ENCODE measurements at regions not wholly inside any gene's neighbourhood (a gene's known extent, or its start where the extent isn't known, plus 50 kb on each side); places are given as distances from the start of the nearest gene placed in this dataset.

DNA sequence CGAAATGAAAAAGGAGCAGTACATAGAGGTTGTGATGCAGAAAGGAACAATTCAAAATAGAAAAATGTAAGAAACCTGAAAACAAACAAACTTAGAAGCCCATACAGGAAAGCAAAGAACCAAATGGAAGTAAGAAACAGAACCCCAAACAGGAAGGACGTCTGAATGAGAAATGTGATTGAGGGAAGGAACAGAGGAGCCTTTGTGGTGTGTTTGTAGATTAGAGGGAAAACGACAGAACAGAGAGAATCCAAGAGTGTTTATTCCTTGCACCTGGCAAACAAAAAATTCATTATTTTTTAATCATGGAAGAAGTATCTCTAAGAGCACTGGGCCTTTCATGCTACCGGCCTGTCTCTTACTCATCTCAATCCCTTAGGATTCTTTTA is 67.8 kb upstream of the ZSWIM6 start:
- DNase-seq: no peak

DNA sequence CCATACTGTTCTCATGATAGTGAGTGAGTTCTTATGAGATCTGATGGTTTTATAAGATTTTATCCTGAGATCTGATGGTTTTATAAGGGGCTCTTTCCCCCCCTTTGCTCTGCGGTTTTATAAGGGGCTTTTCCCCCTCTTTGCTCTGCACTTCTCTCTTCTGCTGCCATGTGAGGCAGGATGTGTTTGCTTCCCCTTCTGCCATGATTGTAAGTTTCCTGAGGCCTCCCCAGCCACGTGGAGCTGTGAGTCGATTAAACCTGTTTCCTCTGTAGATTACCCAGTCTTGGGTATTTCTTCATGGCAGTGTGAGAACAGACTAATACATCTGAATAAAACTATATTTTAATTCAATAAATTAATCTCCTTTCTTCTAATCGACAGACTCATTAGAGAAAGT is 64.9 kb upstream of the ZSWIM6 start:
- no peak for DNase-seq

DNA sequence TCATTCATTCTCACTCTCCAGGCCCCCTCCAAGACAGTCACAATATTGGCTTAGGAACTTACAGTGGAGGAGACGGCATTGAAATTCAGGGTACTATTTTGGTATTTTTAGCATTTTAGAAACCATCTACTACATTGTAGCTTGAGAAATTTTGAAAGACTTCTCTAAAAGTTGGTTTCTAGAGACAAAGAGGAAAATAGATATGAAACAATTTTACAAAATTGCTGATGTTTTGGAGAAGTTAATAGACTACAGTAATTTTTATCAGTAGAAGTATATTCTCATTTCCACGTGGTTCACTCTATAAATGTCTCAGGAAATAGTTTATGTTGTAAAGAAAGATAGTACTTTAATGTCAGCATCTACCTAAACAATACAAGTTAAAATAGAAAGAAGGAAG is 63.2 kb upstream of the ZSWIM6 start:
- no peak for DNase-seq

DNA sequence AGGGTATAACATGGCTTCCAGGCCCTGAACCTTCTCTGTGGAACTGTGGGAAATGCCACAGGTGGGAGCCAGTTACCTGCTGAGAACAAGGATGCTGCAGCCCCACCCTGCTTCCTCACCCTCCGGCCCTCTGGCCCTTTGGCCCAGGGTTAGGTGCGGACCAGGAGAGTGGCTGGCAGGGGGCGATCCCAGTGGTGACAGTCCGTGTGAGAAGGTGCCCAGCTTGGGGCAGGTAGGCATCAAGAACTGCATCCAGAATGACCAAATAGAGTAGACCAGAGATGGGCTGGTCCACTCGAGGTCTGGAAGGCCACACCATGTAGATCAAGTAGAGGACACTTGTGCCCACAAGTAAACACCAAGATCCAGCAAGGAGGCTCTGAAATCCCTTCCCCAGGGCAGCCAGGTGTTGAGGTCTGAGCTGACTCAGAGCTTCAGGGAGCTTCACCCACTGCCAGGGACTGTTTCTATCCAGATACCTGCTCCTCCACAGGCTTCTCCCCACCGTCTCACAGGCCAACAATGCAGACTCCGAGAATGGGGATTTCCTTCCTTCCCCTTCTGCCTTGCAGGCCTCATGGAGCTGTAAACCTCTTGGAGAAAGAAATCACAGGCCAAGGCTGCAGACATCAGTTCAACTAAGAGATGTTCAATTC is 61.4 kb upstream of the ZSWIM6 start:
- DNase-seq: no peak

- DNase-seq: no peak
These were observed 59.4 kb upstream of the ZSWIM6 start for GRCh38 chr5:61272688-61273087.

GRCh38 chr5:61273279-61273975 is 58.6 kb upstream of the ZSWIM6 start:
- no peak for DNase-seq

DNA sequence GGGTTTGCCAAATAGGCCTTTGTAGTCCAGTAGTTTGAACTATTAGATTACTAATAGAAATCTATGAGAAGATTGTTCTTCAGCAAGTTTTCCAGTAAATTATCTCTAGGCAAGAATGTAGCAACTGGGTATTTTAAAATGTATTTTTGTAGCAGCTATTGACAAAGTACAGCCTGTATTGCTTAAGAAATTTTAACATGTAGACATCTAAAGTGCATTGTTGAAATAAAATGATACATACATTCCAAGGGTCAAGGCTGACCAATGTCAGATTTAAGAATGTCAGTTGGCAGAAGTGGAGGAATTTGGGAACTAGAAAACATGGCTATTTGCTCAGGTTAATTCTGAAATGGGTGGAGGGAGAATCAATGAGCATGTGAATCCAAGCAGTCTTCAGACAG is 57.5 kb upstream of the ZSWIM6 start:
- DNase-seq: no peak

DNA sequence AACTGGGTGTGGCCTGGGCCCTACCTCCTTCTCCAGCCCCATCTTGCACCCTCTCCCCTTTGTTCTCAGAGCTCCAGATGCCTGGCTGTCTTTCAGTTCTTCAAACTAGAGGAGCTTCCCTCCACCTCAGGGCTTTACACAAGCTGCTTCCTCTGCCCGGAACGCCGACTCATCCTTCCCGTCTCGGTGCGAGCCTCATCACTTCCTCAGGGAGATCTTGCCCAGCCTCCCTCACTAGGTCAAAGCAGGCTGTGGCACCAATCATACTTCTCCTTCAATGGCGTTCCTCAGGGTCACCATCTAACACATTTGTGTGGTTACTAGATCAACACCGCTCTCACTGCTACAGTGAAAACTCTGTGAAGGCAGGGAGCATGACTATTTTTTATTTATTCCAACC is 56.2 kb upstream of the ZSWIM6 start:
- no peak for DNase-seq

DNA sequence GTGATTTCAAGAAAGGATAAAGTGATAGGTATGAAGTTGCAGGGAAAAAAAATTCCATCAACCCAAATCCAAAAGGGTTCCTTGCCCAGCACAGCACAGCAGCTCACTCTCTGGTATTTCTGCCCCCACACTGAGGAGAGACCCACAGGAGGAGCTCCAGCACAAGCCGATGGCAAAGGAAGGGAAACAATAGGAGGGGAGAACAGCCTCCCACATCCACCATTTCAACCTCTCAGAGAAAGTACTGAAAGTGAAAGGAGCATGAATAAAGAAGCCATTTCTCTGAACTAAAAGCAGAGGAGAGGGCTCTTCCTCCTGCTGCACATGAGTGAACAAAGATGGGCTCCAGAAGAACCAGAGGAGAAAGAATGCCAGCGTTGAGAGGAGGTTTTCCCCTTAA is 54.9 kb upstream of the ZSWIM6 start:
- no peak for DNase-seq

GRCh38 chr5:61277781-61278180 is 54.3 kb upstream of the ZSWIM6 start:
- DNase-seq: peak; percentile 36

DNA sequence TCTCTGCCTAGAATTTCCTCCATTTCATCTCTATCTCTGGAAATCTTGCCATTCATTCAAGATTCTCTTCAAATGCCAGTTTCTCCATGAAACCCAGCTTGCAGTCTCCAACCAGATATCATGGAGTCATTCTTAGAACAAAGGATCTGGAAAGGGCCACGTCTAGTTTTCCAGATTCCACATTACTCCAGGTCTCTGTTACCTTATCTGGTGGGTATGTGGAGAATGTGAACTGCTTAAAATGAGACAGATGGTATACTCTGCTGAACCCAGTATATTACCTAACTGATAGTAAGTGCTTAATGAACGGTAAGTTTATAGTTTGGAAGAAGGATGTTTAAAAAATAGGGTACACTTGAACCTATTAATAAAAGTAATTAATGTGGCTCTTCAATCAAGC is 52.3 kb upstream of the ZSWIM6 start:
- DNase-seq: no peak

DNA sequence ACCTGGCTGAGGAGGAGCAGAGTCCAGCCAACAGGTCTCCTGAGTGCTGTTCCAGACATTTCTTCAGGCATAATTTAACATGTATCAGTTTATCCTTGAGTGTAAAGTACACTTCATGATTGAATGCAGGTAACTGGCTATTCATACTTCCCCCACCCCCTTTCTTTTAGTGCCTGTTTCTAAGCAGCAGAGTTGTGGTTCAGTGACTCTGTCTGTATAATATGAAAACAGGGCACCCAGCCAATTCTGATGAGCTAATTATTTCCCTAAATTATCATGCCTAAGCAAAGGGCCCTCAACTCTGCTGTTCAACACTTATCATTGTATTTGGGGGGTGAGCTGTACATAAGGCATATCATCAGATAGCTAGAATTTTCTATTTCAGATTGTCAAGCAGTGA is 51.9 kb upstream of the ZSWIM6 start:
- peak; percentile 51 for DNase-seq

- no peak for DNase-seq
These were observed 51.2 kb upstream of the ZSWIM6 start for GRCh38 chr5:61280761-61281427.

DNA sequence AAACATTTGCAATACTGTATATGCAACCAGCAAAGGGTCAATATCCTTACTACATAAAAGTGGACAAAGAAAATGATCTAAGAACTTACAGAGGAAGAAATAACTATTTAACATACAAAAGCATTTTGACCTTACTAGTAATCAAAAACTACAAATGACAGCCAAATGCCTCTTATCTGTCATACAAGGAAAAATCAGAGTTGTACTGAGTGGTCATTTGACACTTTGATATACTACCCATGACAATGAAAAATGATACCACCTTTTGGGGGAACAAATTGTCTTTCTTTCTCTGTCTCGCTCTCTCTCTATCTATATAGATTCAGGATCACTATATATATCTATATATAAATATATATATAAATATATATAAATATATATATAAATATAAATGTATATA is 50.4 kb upstream of the ZSWIM6 start:
- DNase-seq: no peak

Measured in NCI-H510A (cell line).